NCI-H1048 (cell line): ENCODE measurements at regions not wholly inside any gene's neighbourhood (a gene's known extent, or its start where the extent isn't known, plus 50 kb on each side); places are given as distances from the start of the nearest gene placed in this dataset.

Source experiments
- DNase-seq: peaks from one replicate; lab custom pipeline; 2025; lab: John Stamatoyannopoulos, UW

GRCh38 chr1:232477728-232478127, 152.2 kb downstream of the SIPA1L2 start:
- no peak for DNase-seq

- DNase-seq, result no peak
Measured at GRCh38 chr1:232476538-232476950, 153.4 kb downstream of the SIPA1L2 start.

- no peak for DNase-seq
Measured at GRCh38 chr1:232474826-232475225, 155.1 kb downstream of the SIPA1L2 start.

GRCh38 chr1:232473900-232474299, 156.0 kb downstream of the SIPA1L2 start:
- DNase-seq, result no peak

- no peak for DNase-seq
Measured at GRCh38 chr1:232473324-232473723, 156.6 kb downstream of the SIPA1L2 start.

GRCh38 chr1:232472485-232473041, 157.4 kb downstream of the SIPA1L2 start:
- no peak for DNase-seq

GRCh38 chr1:232471250-232471649, 158.7 kb downstream of the SIPA1L2 start:
- no peak for DNase-seq

GRCh38 chr1:232470711-232471110, 159.2 kb downstream of the SIPA1L2 start:
- no peak for DNase-seq

GRCh38 chr1:232468249-232468648, 161.7 kb downstream of the SIPA1L2 start:
- DNase-seq, result no peak

- no peak for DNase-seq
Measured at GRCh38 chr1:232467073-232467760, 162.7 kb downstream of the SIPA1L2 start.

GRCh38 chr1:232464325-232464724, 165.6 kb downstream of the SIPA1L2 start:
- DNase-seq, result no peak

- no peak for DNase-seq
Measured at GRCh38 chr1:232463225-232463624, 166.7 kb downstream of the SIPA1L2 start.

GRCh38 chr1:232462213-232462612, 167.7 kb downstream of the SIPA1L2 start:
- DNase-seq, result no peak

- DNase-seq, result no peak
Measured at GRCh38 chr1:232459826-232460225, 170.1 kb downstream of the SIPA1L2 start.

GRCh38 chr1:232459087-232459486, 170.8 kb downstream of the SIPA1L2 start:
- DNase-seq, result no peak

- DNase-seq, result no peak
Measured at GRCh38 chr1:232457595-232457994, 172.3 kb downstream of the SIPA1L2 start.

GRCh38 chr1:232456714-232457113, 173.2 kb downstream of the SIPA1L2 start:
- no peak for DNase-seq

- no peak for DNase-seq
Measured at GRCh38 chr1:232454227-232454886, 175.6 kb downstream of the SIPA1L2 start.

GRCh38 chr1:232452736-232453440, 177.0 kb downstream of the SIPA1L2 start:
- DNase-seq, result no peak

- DNase-seq, result no peak
Measured at GRCh38 chr1:232452117-232452516, 177.8 kb downstream of the SIPA1L2 start.

GRCh38 chr1:232451506-232451905, 178.4 kb downstream of the SIPA1L2 start:
- no peak for DNase-seq

- no peak for DNase-seq
Measured at GRCh38 chr1:232450615-232451014, 179.3 kb downstream of the SIPA1L2 start.

- DNase-seq, result no peak
Measured at GRCh38 chr1:232447125-232447524, 182.8 kb downstream of the SIPA1L2 start.
